Body of pancreas (tissue), 4 donors: ENCODE measurements at regions not wholly inside any gene's neighbourhood (a gene's known extent, or its start where the extent isn't known, plus 50 kb on each side); places are given as distances from the start of the nearest gene placed in this dataset.

Experiments used
- POLR2A ChIP-seq, 3 donors: fragments of 450-650 bp; IDR thresholded peaks; one replicate each; pipeline ENCODE4 v1.6.1; 2016; ENCODE audit warnings: antibody characterized with exemption in 3 of 3, mild to moderate bottlenecking in 2 of 3
- TF ChIP-seq, protein P1 (sequence below), 7 experiments: fragments of 450-650 bp in 4 of 7; fragments of 200-600 bp in 3 of 7; sonication (generic) in 3 of 7; IDR thresholded peaks; one replicate each; pipeline ENCODE4 v1.5.1; 2016 to 2019; ENCODE audit warnings: antibody characterized with exemption in 7 of 7

DNA sequence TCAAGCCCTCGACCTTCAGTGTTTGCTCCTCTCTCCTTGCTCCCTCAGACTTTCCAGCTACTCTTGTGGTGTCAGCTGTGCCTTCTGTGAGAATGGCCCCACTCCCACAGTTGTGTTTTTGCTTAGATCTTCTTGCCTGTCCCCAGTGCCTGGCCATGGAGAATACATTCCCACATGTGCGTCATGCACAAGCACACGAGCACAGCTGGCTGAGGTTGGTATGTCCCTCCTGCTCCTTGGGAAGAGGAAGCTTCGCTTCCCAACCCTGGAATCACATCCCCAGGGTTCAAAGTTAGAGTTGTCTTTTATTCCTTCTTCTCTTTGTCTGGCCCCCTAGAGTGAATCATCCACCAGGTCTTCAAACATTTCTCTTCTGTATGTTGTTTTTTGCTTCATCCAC, 518.6 kb downstream of the CCDC171 start:
- TF ChIP-seq, protein P1, sequence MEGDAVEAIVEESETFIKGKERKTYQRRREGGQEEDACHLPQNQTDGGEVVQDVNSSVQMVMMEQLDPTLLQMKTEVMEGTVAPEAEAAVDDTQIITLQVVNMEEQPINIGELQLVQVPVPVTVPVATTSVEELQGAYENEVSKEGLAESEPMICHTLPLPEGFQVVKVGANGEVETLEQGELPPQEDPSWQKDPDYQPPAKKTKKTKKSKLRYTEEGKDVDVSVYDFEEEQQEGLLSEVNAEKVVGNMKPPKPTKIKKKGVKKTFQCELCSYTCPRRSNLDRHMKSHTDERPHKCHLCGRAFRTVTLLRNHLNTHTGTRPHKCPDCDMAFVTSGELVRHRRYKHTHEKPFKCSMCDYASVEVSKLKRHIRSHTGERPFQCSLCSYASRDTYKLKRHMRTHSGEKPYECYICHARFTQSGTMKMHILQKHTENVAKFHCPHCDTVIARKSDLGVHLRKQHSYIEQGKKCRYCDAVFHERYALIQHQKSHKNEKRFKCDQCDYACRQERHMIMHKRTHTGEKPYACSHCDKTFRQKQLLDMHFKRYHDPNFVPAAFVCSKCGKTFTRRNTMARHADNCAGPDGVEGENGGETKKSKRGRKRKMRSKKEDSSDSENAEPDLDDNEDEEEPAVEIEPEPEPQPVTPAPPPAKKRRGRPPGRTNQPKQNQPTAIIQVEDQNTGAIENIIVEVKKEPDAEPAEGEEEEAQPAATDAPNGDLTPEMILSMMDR (IDR thresholded peaks at IDR 0.05), result no peak
- TF ChIP-seq POLR2A (IDR thresholded peaks at IDR 0.05), result no peak
